GM18858 (cell line): ENCODE measurements at regions not wholly inside any gene's neighbourhood (a gene's known extent, or its start where the extent isn't known, plus 50 kb on each side); places are given as distances from the start of the nearest gene placed in this dataset.
"Not testable (repeated sequence)": the region's sequence is repeated elsewhere in the genome, so short reads cannot be mapped to it uniquely, and the experiment has no call there.

ENCODE experiments used
- ATAC-seq: cut with Tn5 transposase; IDR thresholded peaks from one replicate; pipeline ENCODE4 v1.9.1; 2021; ENCODE audit not compliant: unreplicated experiment

GRCh38 chr6:167467793-167468431 lies 143.0 kb downstream of the TTLL2 start:
- ATAC-seq, result no peak

GRCh38 chr6:167469101-167469500 lies 144.2 kb downstream of the TTLL2 start:
- no peak for ATAC-seq

- no peak for ATAC-seq
These were observed 144.8 kb downstream of the TTLL2 start for GRCh38 chr6:167469672-167470071.

- ATAC-seq, result no peak
These were observed 145.4 kb downstream of the TTLL2 start for GRCh38 chr6:167470101-167470835.

GRCh38 chr6:167470836-167471547 lies 146.1 kb downstream of the TTLL2 start:
- ATAC-seq, result no peak

GRCh38 chr6:167471548-167471930 lies 146.7 kb downstream of the TTLL2 start:
- no peak for ATAC-seq

GRCh38 chr6:167472148-167472547 lies 147.3 kb downstream of the TTLL2 start:
- no peak for ATAC-seq

- ATAC-seq, result no peak
These were observed 148.0 kb downstream of the TTLL2 start for GRCh38 chr6:167472880-167473279.

GRCh38 chr6:167474171-167474570 lies 149.3 kb downstream of the TTLL2 start:
- ATAC-seq, result no peak

GRCh38 chr6:167474725-167475124 lies 149.8 kb downstream of the TTLL2 start:
- no peak for ATAC-seq

- ATAC-seq, result no peak
These were observed 151.1 kb downstream of the TTLL2 start for GRCh38 chr6:167475947-167476346.

- no peak for ATAC-seq
These were observed 152.1 kb downstream of the TTLL2 start for GRCh38 chr6:167476844-167477595.

GRCh38 chr6:167477688-167478087 lies 152.8 kb downstream of the TTLL2 start:
- ATAC-seq, result no peak

- ATAC-seq, result no peak
These were observed 154.4 kb downstream of the TTLL2 start for GRCh38 chr6:167479301-167479700.

GRCh38 chr6:167479901-167480648 lies 155.2 kb downstream of the TTLL2 start:
- ATAC-seq, result no peak

GRCh38 chr6:167481307-167481926 lies 156.5 kb downstream of the TTLL2 start:
- no peak for ATAC-seq

- not testable (repeated sequence) for ATAC-seq
These were observed 157.9 kb downstream of the TTLL2 start for GRCh38 chr6:167482801-167483200.

GRCh38 chr6:167485186-167485978 lies 160.5 kb downstream of the TTLL2 start:
- no peak for ATAC-seq
